ENCODE measurements at regions not wholly inside any gene's neighbourhood (a gene's known extent, or its start where the extent isn't known, plus 50 kb on each side); places are given as distances from the start of the nearest gene placed in this dataset.
"Not testable (repeated sequence)": the region's sequence is repeated elsewhere in the genome, so short reads cannot be mapped to it uniquely, and the experiment has no call there.

DNA sequence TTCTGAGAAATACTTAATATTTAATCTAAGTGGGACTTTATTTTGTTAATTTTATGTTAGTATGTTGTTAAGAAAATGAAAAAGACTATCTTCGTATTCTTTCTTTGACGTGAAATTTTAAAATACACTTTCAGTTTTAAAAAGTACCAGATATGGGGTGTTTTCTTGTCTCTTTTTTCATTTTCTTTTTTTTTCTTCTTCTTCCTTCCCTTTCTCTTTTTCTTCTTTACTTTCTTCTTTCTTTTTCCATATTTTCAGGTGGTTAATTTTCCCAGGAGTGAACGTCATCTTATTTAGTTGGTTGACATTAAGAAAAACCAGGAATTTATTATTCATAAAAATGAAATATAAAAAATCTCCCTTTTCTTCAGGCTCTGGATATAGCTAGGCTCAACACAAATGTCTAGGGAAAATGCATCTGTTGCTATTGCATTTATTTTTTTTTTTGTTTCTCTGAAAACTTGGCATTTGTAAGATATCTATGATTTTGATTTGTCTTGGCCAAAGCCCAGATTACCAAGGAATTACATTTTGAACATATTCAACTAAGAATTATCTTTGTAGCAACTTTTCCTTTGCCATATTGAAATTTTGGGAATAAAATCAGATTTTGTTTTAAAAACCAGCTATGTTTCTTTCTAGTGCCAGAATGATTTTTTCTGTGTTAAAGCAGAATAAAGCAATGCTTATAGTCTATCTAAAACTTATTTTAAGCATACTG, 241.3 kb upstream of the FOXP2 start:
- DNase-seq: no peak

DNA sequence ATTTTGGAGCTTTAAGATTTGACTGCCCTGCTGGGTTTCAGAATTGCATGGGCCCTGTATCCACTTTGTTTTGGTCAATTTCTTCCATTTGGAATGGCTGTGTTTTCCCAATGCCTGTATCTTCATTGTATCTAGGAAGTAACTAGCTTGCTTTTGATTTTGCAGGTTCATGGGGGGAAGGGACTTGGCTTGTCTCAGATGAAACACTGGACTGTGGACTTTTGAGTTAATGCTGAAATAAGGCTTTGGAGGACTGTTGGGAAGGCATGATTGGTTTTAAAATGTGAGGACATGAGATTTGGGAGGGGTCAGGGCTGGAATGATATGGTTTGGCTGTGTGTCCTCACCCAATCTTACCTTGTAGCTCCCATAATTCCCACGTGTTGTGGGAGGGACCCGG, 245.2 kb upstream of the FOXP2 start:
- not testable (repeated sequence) for DNase-seq

DNA sequence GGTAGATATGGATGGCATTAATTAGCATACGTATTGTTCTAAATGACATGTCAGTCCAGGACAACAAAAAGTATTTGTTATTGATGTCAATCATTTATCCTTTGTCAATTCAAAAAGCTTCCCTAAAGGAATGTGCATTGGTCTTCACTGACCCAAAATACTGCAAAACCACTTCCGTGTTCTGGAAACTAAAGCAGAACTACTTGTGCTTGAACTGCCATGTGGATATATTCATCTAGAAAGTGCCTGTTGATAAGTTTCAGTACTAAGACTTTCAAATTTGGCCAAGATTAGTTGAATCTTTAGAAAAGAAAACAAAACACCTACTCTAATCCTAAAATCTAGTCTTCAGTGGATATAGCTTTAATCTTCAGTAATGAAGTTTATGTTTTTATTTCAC, 242.1 kb upstream of the PPP1R3A start:
- DNase-seq: no peak

DNA sequence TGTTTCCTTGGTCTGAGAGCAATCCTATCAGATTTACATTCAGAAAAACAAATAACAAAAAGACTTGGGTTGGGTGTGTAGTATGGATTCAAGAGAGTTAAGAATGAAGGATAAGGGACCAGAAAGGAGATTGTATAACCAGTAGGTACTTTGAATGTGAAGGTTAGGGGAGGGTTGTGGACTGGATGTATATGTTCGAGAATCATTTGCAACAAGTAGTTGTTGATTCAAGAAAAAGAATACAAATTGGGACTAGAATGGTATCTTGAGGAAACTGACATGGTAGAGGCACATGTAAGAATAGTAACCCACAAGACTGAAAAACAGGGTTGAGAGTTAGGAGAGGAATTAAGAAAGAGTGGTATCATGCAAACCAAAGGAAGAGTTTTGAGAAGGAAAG, 240.0 kb upstream of the PPP1R3A start:
- no peak for DNase-seq

DNA sequence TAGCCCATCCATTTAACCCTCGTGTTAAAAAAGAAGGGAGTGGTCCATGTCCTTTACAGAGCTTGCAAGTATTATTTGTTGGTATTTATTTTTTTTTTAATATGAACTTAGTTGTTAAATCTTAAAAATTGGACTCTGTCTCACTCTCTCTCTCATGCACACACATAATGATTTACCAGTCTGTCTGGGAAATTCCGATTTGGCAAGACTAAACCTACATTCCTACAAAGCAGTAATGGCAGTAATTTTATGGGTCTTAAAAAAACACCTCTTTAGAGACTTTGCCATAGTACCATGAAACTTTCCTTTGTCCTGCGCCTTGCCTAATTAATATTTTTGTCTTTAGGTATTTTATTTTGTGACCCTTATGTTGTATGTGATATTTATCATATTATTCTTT, 239.5 kb upstream of the PPP1R3A start:
- DNase-seq: no peak

DNA sequence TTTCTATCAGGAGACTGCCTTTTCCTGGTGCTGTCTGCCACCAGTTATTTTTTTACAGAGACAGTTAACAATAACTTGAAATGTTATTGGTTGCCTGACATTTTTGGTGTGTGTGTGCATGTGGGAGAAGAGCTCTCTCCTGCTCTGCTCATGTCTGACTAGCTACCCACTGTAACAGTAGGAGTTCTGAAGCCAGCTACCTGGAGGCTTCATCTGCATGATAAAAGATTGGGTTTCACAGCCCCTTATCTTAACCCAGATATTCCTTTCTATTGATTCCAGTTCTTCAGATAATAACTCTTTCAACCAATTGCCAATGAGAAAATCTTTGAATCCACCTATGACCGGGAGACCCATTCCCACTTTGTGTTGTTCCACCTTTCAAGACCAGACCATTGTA, 237.4 kb upstream of the PPP1R3A start:
- DNase-seq: no peak

DNA sequence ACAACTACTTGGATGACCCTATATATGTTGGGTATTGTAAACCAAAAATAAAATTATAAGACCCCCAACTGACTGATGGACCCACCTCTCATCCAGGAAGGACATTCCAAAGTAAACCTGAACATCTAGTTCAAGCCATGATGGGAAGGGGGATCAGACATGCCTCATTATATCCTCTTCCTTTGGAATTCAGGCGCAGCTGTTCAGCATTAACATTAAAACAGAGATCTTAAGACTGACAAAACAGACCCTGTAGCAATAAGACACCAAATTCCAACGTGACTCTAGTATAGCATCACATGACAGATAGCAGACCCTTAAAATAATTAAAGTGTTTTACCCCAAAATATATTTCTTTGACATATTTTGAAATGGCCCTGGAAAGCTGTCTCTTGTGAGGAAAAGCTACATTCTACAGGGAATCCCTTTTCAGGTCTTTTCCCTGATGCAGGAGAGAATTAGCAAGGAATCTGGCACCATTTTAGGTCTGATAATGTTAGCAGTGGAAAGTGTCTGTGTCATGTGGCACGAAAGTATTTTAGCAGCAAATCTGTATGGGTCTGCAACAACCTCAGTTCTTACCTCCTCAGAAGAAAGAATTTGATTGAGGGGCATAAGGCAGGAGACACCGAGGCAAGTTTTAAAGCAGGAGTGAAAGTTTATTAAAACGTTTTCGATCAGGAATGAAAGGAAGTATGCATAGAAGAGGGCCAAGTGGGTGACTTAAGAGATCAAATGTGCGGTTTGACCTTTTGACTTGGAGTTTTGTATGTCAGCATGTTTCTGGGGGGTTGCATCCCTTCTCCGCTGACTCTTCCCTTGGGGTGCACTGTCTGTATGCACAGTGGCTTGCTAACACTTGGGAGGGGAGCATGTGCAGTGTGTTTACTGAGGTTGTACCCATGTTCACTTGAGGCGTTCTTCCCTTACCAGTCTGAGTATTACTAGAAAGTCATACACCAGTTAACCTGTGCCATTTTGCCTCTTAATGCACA, 236.6 kb upstream of the PPP1R3A start:
- DNase-seq: no peak

DNA sequence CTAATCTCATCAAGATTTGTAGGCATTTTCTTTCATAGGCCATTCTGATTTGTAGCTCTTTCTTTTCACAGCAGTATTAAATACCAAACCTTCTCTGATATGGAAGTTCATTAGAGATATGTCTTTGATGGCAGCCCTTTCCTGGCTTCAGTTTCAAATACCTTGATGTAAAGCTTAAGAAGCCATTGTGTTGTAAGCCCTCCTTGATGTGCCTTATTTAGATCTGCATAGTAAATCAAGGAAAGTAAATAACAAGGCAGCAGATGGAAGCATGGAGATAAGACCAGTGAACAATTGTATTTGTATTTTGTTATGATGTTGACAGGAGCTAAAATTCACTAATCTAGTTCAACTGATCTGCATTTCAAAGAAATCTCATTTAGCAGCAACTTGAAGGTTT, 234.9 kb upstream of the PPP1R3A start:
- DNase-seq: no peak

DNA sequence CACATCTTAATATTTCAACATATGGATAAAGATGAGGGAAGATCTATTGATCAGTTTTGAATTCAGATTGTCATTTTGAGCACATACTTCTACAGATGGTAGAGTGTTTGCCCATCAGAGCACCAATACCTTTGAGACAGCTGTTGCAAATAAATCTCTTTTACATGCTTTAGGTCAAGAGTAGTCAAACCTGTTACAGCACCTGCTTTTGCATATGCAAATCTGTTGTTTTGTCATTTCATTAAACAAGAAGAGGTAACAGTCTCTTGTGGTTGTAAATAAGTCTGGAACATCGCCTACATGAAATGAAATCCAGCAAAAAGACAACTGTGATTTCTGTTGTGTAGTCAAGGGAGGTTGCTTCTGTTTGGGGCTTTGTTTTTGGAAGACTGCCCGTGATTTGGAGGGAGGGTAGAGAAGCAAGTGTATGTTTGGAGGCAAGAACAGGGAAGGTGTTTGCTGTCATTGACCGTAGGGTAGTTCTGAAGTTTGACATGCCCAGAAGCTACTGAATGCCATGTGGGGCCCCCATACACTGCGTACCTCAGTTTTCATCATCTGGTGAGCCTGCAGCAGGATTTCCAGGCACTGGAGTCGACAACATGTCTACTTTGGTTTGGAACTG, 233.6 kb upstream of the PPP1R3A start:
- no peak for DNase-seq

DNA sequence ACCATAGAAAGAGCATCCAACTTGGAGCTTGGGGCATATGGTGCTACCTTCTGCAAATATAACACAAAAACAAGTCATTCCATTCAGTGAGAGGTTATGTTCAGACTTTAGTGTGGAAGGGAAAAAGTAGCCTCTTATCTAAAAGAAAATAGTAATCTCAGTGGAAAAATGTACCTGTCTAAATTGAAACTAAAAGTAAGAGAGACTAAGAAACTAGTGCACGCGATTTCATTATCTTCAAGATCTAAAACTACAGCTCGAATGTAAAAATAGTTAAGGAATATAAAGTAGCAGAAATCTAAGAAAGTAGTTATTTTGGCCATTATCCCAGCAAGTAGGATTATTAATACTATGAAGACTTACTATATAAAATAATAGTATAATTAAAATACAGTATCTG, 233.0 kb upstream of the PPP1R3A start:
- DNase-seq: no peak

DNA sequence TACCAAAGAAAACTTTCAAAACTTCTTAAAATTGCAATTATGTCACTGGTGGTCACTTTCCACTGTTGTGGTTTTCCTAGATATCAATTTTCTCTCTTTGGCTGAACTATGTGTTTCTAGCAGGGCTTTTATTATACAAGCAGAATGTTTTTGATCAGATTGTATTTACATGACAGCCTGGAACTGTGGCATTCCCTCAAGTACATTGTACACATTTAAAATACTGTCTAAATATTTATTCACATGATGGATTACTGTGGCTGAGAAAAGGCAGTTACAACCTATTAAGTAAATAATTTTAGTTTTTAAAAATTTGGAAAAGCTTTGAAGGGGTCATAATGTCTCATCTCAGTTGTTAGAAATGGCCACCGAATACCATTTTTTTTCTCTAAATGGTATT, 231.9 kb upstream of the PPP1R3A start:
- DNase-seq: no peak

DNA sequence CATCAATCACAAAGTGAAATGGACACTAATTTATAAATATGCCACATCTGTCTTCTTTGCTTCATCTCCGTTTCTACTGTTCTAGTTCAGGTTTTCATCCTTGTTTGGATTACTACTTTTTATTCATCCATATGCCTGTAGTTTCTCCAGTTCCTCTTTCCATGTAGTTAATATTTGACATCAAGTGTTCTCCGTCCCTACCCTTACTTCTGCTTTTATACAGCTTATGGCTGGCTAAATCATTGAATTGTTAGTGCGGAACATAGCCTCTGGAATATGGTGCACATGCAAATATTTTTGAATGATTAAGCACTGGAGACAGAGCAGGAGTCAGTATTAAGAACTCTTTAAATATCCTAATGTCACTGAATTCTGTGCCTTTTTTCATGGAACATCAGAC, 230.0 kb upstream of the PPP1R3A start:
- DNase-seq: no peak

DNA sequence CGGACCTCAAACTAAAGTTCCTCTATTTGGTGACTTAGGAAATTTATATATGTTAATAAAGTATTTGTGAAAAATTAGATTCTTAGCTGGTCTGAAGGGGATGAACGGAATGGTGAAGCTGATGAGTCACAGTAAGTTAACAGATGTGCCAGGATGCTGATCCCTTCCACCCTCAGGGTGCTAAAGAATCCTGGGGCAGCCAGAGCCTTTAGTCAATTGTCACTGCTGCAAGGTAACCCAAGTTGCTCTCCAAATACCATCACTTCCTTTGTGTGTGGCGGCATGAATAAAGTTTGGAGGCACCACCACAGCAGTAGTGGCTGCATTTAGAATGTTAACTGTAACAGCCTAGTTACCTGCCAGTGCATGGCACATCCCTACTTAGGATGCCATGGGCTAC, 222.6 kb upstream of the PPP1R3A start:
- no peak for DNase-seq

DNA sequence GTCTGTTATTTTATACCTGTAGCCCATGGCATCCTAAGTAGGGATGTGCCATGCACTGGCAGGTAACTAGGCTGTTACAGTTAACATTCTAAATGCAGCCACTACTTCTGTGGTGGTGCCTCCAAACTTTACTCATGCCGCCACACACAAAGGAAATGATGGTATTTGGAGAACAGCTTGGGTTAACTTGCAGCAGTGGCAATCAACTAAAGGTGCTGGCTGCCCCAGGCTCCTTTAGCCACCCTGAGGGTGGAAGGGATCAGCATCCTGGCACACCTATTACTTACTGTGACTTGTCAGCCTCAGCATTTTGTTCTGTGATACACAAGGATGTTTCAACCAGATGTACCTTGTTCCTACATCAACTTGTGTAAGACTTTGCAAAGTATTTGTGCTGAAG, 221.8 kb upstream of the PPP1R3A start:
- DNase-seq: no peak

DNA sequence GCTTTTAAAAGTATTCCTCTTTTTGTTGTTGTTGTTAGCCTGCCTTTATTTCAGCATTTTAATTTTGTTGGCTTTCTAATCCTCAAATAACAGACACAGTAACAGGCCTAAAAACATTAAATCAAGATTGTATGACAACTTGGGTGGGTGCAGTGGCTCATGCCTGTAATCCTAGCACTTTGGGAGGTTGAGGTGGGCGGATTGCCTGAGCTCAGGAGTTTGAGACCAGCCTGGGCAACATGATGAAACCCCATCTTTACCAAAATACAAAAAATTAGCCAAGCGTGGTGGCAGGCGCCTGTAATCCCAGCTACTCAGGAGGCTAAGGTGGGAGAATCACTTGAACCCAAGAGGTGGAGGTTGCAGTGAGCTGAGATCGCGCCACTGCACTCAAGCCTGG, 220.9 kb upstream of the PPP1R3A start:
- not testable (repeated sequence) for DNase-seq

DNA sequence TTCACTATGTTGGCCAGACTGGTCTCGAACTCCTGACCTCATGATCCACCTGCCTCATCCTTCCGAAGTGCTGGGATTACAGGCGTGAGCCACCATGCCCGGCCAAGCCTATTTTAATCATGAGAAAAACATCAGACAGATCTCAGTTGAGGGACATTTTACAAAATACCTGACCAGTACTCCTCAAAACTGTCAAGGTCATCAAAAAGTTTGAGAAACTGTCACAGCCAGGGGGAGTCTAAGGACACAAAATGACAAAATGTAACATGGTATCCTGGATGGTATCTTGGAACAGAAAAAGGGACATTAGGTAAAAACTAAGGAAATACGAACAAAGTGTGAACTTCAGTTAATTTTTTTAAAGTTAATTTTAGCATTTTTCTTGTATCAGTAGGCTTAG, 219.8 kb upstream of the PPP1R3A start:
- DNase-seq: no peak

DNA sequence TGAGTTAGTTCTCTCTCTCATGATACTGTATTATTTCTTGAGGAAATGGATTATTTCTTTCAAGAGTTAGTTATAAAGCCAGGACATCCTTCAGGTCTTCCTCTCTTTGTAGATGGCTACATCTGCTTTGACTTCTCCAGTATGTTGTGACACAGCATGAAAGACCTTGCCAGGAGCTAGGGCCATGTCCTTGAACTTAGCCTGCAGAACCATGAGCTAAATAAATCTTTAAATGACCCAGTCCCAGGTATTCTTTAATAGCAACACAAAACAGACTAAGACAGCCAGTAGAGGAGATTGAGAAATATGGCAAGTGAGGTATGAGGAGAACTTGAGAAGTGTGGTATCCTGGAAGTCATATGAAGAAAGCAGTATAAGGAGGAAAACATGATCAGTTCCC, 214.9 kb upstream of the PPP1R3A start:
- no peak for DNase-seq

DNA sequence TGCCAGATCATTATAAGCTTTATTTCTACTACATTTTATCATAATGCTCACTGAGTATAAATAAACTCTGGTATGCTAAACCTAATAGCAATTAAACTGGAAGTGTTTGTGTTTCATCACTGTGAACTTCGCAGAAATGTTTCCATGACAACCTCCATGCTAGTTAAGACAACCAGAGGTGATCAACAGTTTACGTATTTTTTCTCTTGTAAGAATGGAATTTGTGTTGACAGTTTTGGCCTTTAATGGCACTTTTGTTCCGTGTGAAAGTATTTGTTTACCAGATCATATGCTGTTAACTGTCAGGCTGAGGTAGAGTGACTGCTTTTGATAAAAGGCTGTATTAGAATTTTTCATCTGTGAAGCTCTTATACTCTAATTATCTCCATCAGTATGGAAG, 212.1 kb upstream of the PPP1R3A start:
- DNase-seq: no peak

DNA sequence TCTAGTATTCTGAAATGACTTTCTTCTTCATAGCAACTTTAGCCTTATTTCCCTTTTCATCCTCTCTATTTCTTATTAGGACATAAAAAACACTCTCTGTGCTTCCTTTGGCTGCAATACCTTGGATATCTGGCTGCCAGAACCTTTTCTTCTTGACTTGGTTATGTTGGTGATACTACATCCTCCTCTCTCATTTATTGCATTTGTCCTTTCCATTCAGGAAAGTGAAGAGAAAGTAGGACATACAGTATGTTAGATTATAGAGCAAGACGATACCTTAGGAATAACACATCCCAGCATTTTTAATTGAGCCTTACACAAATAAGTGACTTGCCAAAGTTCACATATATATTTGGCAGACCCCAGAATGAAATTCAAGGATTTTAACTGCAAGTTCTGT, 210.1 kb upstream of the PPP1R3A start:
- no peak for DNase-seq

DNA sequence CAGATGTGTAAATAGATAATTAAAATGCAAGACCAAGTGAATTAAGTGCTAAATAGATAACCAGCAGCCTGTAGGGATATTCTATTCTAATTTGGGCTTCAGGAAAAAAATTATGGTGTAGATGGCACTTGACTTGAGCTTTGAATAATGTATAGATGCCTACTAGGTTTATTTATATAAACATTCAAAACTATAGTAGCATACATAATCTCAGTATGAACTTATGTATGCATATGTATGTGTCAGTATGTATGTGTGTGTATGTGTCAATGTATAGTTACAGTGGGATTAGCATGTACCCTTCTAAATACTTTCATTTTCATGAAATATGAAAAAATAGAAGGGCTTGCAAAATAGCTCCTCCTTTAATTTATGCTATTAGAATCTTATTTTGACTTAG, 207.3 kb upstream of the PPP1R3A start:
- DNase-seq: no peak

DNA sequence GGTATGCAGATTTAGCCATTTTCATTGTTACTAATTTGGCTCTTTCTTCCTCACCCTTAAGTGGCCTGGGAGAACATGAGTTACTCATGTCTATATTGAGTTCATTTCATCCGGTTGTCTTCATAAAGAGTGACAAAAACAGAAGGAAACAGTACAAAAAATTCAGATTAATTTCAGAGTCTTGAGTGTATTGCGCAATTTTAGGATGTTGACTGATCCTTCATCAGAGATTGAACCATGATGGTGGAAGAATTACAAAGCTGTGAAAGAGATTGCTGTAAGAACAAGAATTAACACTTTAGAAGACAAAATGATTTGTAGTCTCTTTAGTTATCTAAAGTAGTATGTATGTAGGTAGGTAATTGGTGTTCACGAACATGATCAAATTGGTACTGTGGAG, 194.0 kb upstream of the PPP1R3A start:
- DNase-seq: no peak

DNA sequence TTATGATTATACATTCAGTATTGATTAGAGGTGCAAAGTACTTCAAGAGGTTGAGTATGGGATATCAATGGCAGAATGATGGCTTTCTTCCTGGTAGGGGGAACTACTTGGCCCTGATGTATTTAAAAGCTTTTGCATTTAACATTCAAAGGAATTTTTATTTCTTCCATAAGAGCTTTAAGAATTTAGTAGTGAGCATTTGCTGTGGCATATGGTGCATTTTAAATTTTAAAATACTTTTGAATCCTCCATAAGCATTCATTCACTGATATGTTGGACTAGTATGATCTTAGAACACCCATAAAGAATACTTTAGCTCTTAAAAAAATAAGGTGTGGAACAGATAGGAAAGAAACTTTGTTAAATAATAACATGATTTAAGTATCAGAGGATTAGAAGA, 191.9 kb upstream of the PPP1R3A start:
- no peak for DNase-seq

DNA sequence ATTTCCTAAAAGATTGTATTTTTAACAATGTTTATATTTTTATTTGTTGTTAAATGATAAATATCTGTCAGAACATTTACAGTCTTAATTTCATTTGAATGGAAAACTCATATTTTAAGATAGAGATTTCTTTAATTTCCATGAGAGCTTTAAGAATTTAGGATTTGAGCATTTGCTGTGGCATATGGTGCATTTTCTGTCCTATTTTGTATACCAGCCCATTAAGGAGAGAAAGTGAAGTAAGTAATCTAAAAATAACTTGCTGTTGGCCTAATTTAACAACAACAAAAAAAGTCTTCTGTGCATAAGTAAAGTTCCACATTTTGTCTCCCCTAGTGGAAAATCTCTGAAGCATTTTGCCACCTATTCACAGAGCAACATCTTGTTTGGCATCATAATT, 190.9 kb upstream of the PPP1R3A start:
- DNase-seq: no peak

DNA sequence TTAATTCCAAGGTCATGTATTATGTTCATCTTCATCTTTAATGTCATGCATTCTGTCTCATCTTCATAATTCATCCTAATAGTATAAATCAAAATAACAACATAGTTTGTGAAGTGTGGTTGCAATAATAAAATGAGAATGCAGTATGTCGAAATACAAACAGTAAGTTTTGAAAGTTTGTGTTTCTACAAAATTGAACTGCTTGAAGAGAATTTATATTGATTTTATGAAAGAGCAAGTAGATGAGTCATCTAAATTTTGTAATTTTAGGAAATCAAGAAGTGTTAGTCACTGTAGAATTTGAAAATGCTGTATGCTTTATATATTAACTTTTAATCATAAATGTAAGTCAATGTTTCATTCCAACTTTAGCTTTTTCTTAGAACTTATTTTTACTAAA, 190.5 kb upstream of the PPP1R3A start:
- no peak for DNase-seq
